Stimulated activated CD8-positive, alpha-beta memory T cell treated with anti-CD3 and anti-CD28 coated beads, Interleukin-4, amount 100 ng/mL, for 48 hours (primary cell): ENCODE measurements at regions not wholly inside any gene's neighbourhood (a gene's known extent, or its start where the extent isn't known, plus 50 kb on each side); places are given as distances from the start of the nearest gene placed in this dataset.
"Not testable (repeated sequence)": the region's sequence is repeated elsewhere in the genome, so short reads cannot be mapped to it uniquely, and the experiment has no call there.

ENCODE experiments used
- DNase-seq: peaks from one replicate; pipeline ENCODE4 v3.0.0-alpha.2; 2020

- no peak for DNase-seq
Measured at GRCh38 chr21:18970941-18971340, 567.4 kb upstream of the TMPRSS15 start.

- DNase-seq: no peak
Measured at GRCh38 chr21:18985584-18985983, 582.0 kb upstream of the TMPRSS15 start.

GRCh38 chr21:18986197-18986596 is 582.6 kb upstream of the TMPRSS15 start:
- DNase-seq: no peak

GRCh38 chr21:18987520-18988026 is 584.0 kb upstream of the TMPRSS15 start:
- DNase-seq: no peak

GRCh38 chr21:18989953-18990495 is 586.4 kb upstream of the TMPRSS15 start:
- no peak for DNase-seq

- no peak for DNase-seq
Measured at GRCh38 chr21:18991846-18992245, 588.3 kb upstream of the TMPRSS15 start.

GRCh38 chr21:19010251-19010650 is 606.7 kb upstream of the TMPRSS15 start:
- DNase-seq: no peak

GRCh38 chr21:19010996-19011395 is 607.4 kb upstream of the TMPRSS15 start:
- DNase-seq: no peak

- no peak for DNase-seq
Measured at GRCh38 chr21:19011451-19011850, 607.9 kb upstream of the TMPRSS15 start.

GRCh38 chr21:19013916-19014315 is 610.3 kb upstream of the TMPRSS15 start:
- no peak for DNase-seq

- DNase-seq: no peak
Measured at GRCh38 chr21:19018529-19018928, 614.9 kb upstream of the TMPRSS15 start.

- DNase-seq: no peak
Measured at GRCh38 chr21:19022978-19023377, 619.4 kb upstream of the TMPRSS15 start.

- DNase-seq: no peak
Measured at GRCh38 chr21:19026911-19027310, 623.3 kb upstream of the TMPRSS15 start.

- DNase-seq: no peak
Measured at GRCh38 chr21:19029816-19030215, 626.2 kb upstream of the TMPRSS15 start.

- no peak for DNase-seq
Measured at GRCh38 chr21:19031953-19032352, 628.4 kb upstream of the TMPRSS15 start.

- no peak for DNase-seq
Measured at GRCh38 chr21:19034041-19034440, 630.5 kb upstream of the TMPRSS15 start.

GRCh38 chr21:19034560-19034959 is 631.0 kb upstream of the TMPRSS15 start:
- DNase-seq: no peak

GRCh38 chr21:19045876-19046275 is 642.3 kb upstream of the TMPRSS15 start:
- no peak for DNase-seq

GRCh38 chr21:19048098-19048672 is 644.6 kb upstream of the TMPRSS15 start:
- no peak for DNase-seq

GRCh38 chr21:19049567-19049966 is 646.0 kb upstream of the TMPRSS15 start:
- no peak for DNase-seq

GRCh38 chr21:19065164-19065563 is 661.6 kb upstream of the TMPRSS15 start:
- DNase-seq: no peak

- no peak for DNase-seq
Measured at GRCh38 chr21:19076031-19076430, 672.4 kb upstream of the TMPRSS15 start.

GRCh38 chr21:19109694-19110093 is 706.1 kb upstream of the TMPRSS15 start:
- DNase-seq: no peak

GRCh38 chr21:19119259-19119658 is 715.7 kb upstream of the TMPRSS15 start:
- DNase-seq: not testable (repeated sequence)

- no peak for DNase-seq
Measured at GRCh38 chr21:19120591-19120990, 717.0 kb upstream of the TMPRSS15 start.
